ENCODE measurements at regions not wholly inside any gene's neighbourhood (a gene's known extent, or its start where the extent isn't known, plus 50 kb on each side); places are given as distances from the start of the nearest gene placed in this dataset.
"Not testable (repeated sequence)": the region's sequence is repeated elsewhere in the genome, so short reads cannot be mapped to it uniquely, and the experiment has no call there.

GRCh38 chr2:240255811-240256703 is 115.6 kb upstream of the OTOS start:
- no peak for DNase-seq

- DNase-seq: no peak
Observed at GRCh38 chr2:240256704-240257637, 116.5 kb upstream of the OTOS start.

GRCh38 chr2:240257940-240258580 is 117.6 kb upstream of the OTOS start:
- DNase-seq: no peak

- no peak for DNase-seq
Observed at GRCh38 chr2:240258685-240259084, 118.2 kb upstream of the OTOS start.

GRCh38 chr2:240259201-240259923 is 118.9 kb upstream of the OTOS start:
- no peak for DNase-seq

GRCh38 chr2:240259924-240260529 is 119.6 kb upstream of the OTOS start:
- DNase-seq: no peak

- DNase-seq: no peak
Observed at GRCh38 chr2:240260664-240261063, 120.2 kb upstream of the OTOS start.

GRCh38 chr2:240262578-240262977 is 122.1 kb upstream of the OTOS start:
- DNase-seq: not testable (repeated sequence)

- no peak for DNase-seq
Observed at GRCh38 chr2:240269380-240269779, 128.9 kb upstream of the OTOS start.

GRCh38 chr2:240269886-240270285 is 129.4 kb upstream of the OTOS start:
- no peak for DNase-seq

- no peak for DNase-seq
Observed at GRCh38 chr2:240271716-240272341, 131.4 kb upstream of the OTOS start.

- DNase-seq: no peak
Observed at GRCh38 chr2:240275386-240275785, 134.9 kb upstream of the OTOS start.

GRCh38 chr2:240277073-240277806 is 136.8 kb upstream of the OTOS start:
- no peak for DNase-seq

GRCh38 chr2:240277807-240278522 is 137.5 kb upstream of the OTOS start:
- DNase-seq: no peak

GRCh38 chr2:240278661-240279060 is 138.2 kb upstream of the OTOS start:
- DNase-seq: no peak

- DNase-seq: no peak
Observed at GRCh38 chr2:240280621-240281020, 140.2 kb upstream of the OTOS start.

GRCh38 chr2:240284503-240285259 is 144.2 kb upstream of the OTOS start:
- DNase-seq: no peak

- no peak for DNase-seq
Observed at GRCh38 chr2:240285725-240286124, 145.3 kb upstream of the OTOS start.

GRCh38 chr2:240286596-240286995 is 146.1 kb upstream of the OTOS start:
- no peak for DNase-seq

Measured in NCI-H2227 treated with DMSO at 0.1 percent for 48 hours (cell line).